T-cell (primary cell): ENCODE measurements at regions not wholly inside any gene's neighbourhood (a gene's known extent, or its start where the extent isn't known, plus 50 kb on each side); places are given as distances from the start of the nearest gene placed in this dataset.

ENCODE experiments used
- ATAC-seq, 4 experiments: fragments of 200-7000 bp in 3 of 4; fragments of 150-1000 bp in 1 of 4; cut with Tn5 transposase; replicated peaks in 1 of 4; 1 replicate in 3 of 4; 2 replicates in 1 of 4; pipeline ENCODE4 v1.10.0; 2021; ENCODE audit warnings: moderate library complexity in 3 of 4, mild to moderate bottlenecking in 2 of 4, moderate number of reproducible peaks in 1 of 4
- CTCF ChIA-PET, 2 donors: fragments of 300-600 bp; sonication (Branson Sonifier 250); formaldehyde crosslinking; loops; one replicate each; lab custom pipeline; 2022; ENCODE audit warnings: antibody characterized with exemption in 2 of 2; lab: Charles Lee
- POLR2A ChIA-PET, 2 donors: fragments of 300-600 bp; sonication (Branson Sonifier 250); formaldehyde crosslinking; loops; one replicate each; lab custom pipeline; 2022; ENCODE audit warnings: antibody characterized with exemption in 2 of 2; lab: Charles Lee
- DNase-seq, 35 experiments: peaks; one replicate each; pipeline versions ENCODE4 v3.0.0 to v3.0.0-alpha.2; 2013 to 2023
- H3K27ac ChIP-seq: one replicate; pipeline ENCODE4 v1.5.1; 2013; ENCODE audit warnings: low read length
- H3K27me3 ChIP-seq, 2 experiments: replicated peaks in 1 of 2; 1 replicate in 1 of 2; 2 replicates in 1 of 2; pipeline versions ENCODE4 v1.6.1 to v1.7.0; 2013; ENCODE audit warnings: low read length in 1 of 2, mixed read lengths in 1 of 2; ENCODE audit not compliant: control insufficient read depth in 2 of 2, insufficient read depth in 2 of 2; ENCODE audit errors: extremely low read depth in 1 of 2
- H3K36me3 ChIP-seq, 2 donors: 1 replicate in 1 of 2; 2 replicates in 1 of 2; pipeline versions ENCODE4 v1.6.1 to v1.7.0; 2013; ENCODE audit warnings: low read length in 1 of 2; ENCODE audit not compliant: control insufficient read depth in 2 of 2, insufficient read depth in 1 of 2; ENCODE audit errors: extremely low read depth in 1 of 2
- H3K4me1 ChIP-seq, 2 experiments: 1 replicate in 1 of 2; 2 replicates in 1 of 2; pipeline versions ENCODE4 v1.6.1 to v1.7.0; 2013; ENCODE audit warnings: low read length in 2 of 2, mixed read lengths in 1 of 2; ENCODE audit not compliant: insufficient read depth in 2 of 2, control insufficient read depth in 1 of 2; ENCODE audit errors: extremely low read depth in 1 of 2
- H3K4me3 ChIP-seq, 2 donors: 1 replicate in 1 of 2; 2 replicates in 1 of 2; pipeline versions ENCODE4 v1.5.1 to v1.7.0; 2013; ENCODE audit warnings: mild to moderate bottlenecking in 2 of 2, low read length in 1 of 2, moderate library complexity in 1 of 2; ENCODE audit not compliant: control insufficient read depth in 1 of 2; ENCODE audit errors: extremely low read depth in 1 of 2
- H3K9me3 ChIP-seq: 2 replicates; pipeline ENCODE4 v1.7.0; 2013
- H3K27ac Mint-ChIP-seq, 2 donors: one replicate each; pipeline ENCODE4 v1.8.0; 2020 to 2021; ENCODE audit warnings: mild to moderate bottlenecking in 2 of 2, mixed read lengths in 2 of 2
- H3K27me3 Mint-ChIP-seq, 2 donors: one replicate each; pipeline ENCODE4 v1.8.0; 2021 to 2022; ENCODE audit warnings: mixed read lengths in 2 of 2
- H3K36me3 Mint-ChIP-seq: one replicate; pipeline ENCODE4 v1.8.0; 2021; ENCODE audit warnings: mixed read lengths
- H3K4me1 Mint-ChIP-seq, 3 donors: one replicate each; pipeline ENCODE4 v1.8.0; 2020 to 2022; ENCODE audit warnings: mixed read lengths in 3 of 3, mild to moderate bottlenecking in 1 of 3
- H3K4me3 Mint-ChIP-seq, 3 donors: one replicate each; pipeline ENCODE4 v1.8.0; 2020 to 2022; ENCODE audit warnings: mild to moderate bottlenecking in 3 of 3, mixed read lengths in 3 of 3, moderate library complexity in 3 of 3
- H3K9me3 Mint-ChIP-seq, 3 donors: one replicate each; pipeline ENCODE4 v1.8.0; 2020 to 2022; ENCODE audit warnings: mixed read lengths in 3 of 3
- WGBS: methylation state at CpG from one replicate; pipeline ENCODE4 v1.1.5; 2013; ENCODE audit warnings: missing lambda C conversion rate; ENCODE audit not compliant: insufficient coverage; 5-methylcytosine and 5-hydroxymethylcytosine counted together

DNA sequence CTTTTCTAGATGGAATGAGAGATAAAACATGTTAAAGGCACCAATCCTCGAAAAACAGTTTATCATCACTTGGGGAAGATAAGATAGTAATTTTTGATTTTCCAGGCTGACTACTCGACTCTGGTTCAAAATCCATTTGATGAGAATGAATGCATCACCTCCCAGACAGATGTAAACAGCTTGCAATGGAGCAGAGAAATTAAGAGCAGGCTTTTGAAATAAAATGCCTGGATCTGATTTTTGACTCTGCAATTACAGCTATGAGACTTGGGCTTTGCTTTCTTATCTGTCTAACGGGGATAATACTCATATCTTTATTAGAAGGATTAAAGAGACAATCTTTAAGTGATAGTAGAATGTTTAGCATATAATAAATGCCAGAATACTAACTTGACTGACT lies 1148.9 kb downstream of the OLFM4 start:
- Mint-ChIP-seq H3K4me1 (no peaks in the 10 kb centered on the region), H3K4me3 (no peak overlapping the region), H3K27ac (no peak overlapping the region), H3K9me3 (peaks cover 8 to 26% (median 15%) of the 10 kb centered on the region in 3 donors), H3K36me3 (no peaks in the 10 kb centered on the region), H3K27me3 (no peaks in the 10 kb centered on the region)
- H3K9me3 ChIP-seq, result no peaks in the 10 kb centered on the region
- DNase-seq (no peak), ATAC-seq (no peak)
- ChIA-PET CTCF (no interaction called here), POLR2A (no interaction called here)
- no peaks in the 10 kb centered on the region for H3K36me3 ChIP-seq
- H3K27ac ChIP-seq, result no peak overlapping the region
- WGBS, result no CpG with 5 or more reads among the region's 3 CpGs
- no peak overlapping the region for H3K4me3 ChIP-seq
- no peaks in the 10 kb centered on the region for H3K27me3 ChIP-seq
- no peaks in the 10 kb centered on the region for H3K4me1 ChIP-seq

DNA sequence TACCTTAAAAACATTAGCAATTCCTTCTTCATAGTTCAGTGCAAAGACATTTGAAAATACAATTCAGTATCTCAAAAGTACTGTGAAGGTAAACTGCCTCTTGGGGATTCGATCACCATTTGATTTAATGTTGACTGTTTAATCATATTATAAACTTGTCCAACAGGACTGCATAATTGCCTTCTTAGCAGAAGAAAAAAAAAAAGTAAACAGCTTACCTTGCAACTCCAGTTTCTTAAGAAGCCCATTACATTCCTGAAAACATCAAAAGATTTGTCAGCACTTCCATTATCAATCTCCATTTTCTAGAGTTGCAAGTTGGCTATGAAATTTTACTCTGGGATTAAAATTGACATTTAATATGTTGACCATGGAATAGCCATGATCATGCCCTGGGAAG lies 1154.6 kb downstream of the OLFM4 start:
- CTCF ChIA-PET, result no interaction called here
- Histone ChIP-seq H3K4me3 (no peak overlapping the region), H3K9me3 (no peaks in the 10 kb centered on the region), H3K27me3 (no peaks in the 10 kb centered on the region), H3K4me1 (no peaks in the 10 kb centered on the region), H3K36me3 (no peaks in the 10 kb centered on the region), H3K27ac (no peak overlapping the region)
- H3K27ac Mint-ChIP-seq, result no peak overlapping the region
- no peaks in the 10 kb centered on the region for H3K4me1 Mint-ChIP-seq
- no CpG with 5 or more reads among the region's 1 CpG for WGBS
- ATAC-seq (no peak), DNase-seq (no peak)
- peaks cover 24 to 42% (median 26%) of the 10 kb centered on the region in 3 donors for H3K9me3 Mint-ChIP-seq
- no peaks in the 10 kb centered on the region for H3K36me3 Mint-ChIP-seq
- POLR2A ChIA-PET, result no interaction called here
- H3K27me3 Mint-ChIP-seq, result no peaks in the 10 kb centered on the region
- H3K4me3 Mint-ChIP-seq, result no peak overlapping the region

DNA sequence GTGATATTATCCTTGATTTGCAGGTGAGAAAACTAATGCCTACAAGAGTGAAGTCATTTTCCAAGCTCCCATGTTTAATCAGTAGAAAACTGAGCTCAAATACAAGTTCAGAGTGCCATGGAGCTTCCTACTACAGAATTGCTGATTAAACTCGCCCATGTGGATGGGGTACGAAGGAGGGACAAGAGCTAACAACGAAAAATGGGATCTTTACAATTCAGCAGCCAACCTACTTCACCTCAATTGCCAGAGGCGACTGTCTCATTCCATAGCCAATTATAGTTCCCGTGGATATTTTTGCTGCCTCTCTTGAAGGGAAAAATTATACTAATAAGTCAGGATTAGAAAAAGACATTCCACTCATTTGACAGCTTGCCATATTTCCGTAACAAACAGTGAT lies 1155.1 kb downstream of the OLFM4 start:
- no peaks in the 10 kb centered on the region for H3K36me3 Mint-ChIP-seq
- no peaks in the 10 kb centered on the region for H3K4me1 ChIP-seq
- ATAC-seq (no peak), DNase-seq (no peak)
- H3K27ac ChIP-seq, result no peak overlapping the region
- no peaks in the 10 kb centered on the region for H3K4me1 Mint-ChIP-seq
- no peak overlapping the region for H3K27ac Mint-ChIP-seq
- CTCF ChIA-PET, result no interaction called here
- peaks cover 24 to 38% (median 24%) of the 10 kb centered on the region in 3 donors for H3K9me3 Mint-ChIP-seq
- no peak overlapping the region for H3K4me3 ChIP-seq
- no peaks in the 10 kb centered on the region for H3K9me3 ChIP-seq
- H3K27me3 ChIP-seq, result no peaks in the 10 kb centered on the region
- no peaks in the 10 kb centered on the region for H3K36me3 ChIP-seq
- POLR2A ChIA-PET, result no interaction called here
- no peaks in the 10 kb centered on the region for H3K27me3 Mint-ChIP-seq
- H3K4me3 Mint-ChIP-seq, result no peak overlapping the region
- no CpG with 5 or more reads among the region's 6 CpGs for WGBS

DNA sequence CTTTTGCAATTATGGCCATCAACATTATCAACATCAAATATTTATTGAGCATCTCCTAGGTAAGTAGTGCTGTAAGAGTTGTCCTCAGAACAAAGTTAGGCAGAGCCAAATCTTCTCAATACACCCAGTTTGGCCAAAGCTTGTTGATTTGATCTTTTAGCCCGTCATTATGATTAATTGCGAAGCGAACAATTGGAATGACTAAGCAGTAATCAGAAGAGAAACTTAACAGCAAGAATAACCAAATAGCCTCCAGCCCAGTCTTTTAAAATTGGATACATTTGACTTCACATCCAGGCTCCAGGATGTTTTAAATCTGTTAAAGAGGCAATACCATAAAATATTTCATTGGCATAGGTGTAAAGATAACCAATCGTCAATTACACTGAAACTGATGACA lies 1156.0 kb downstream of the OLFM4 start:
- Mint-ChIP-seq H3K9me3 (peaks cover 26 to 37% (median 27%) of the 10 kb centered on the region in 3 donors), H3K27me3 (no peaks in the 10 kb centered on the region), H3K4me1 (no peaks in the 10 kb centered on the region), H3K4me3 (no peak overlapping the region), H3K27ac (no peak overlapping the region), H3K36me3 (no peaks in the 10 kb centered on the region)
- no peaks in the 10 kb centered on the region for H3K9me3 ChIP-seq
- ChIA-PET CTCF (no interaction called here), POLR2A (no interaction called here)
- H3K27ac ChIP-seq, result no peak overlapping the region
- no peaks in the 10 kb centered on the region for H3K4me1 ChIP-seq
- no peak overlapping the region for H3K4me3 ChIP-seq
- no peak for ATAC-seq
- H3K27me3 ChIP-seq, result no peaks in the 10 kb centered on the region
- DNase-seq, result no peak
- 90% methylated on average over 2 of the region's 4 CpGs for WGBS
- no peaks in the 10 kb centered on the region for H3K36me3 ChIP-seq

DNA sequence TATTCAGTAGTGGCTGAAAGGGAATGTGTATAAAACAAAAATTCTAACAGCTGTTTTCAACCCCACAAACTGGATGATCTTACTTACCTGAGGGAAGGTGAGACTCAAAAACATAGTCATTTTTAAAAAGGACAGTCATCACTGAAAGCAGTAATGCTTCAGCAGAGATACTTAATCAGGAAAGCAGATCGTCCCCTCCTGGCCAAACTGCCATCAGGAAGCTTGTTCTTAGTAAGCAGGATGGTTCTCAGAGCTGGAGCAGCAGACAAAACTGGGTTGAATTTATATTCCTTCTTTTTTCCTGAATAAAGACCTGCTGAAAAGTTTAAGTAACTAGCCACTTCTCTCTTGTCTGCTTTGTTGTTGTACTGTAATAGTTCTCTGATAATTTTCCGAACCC lies 1156.5 kb downstream of the OLFM4 start:
- Histone ChIP-seq H3K9me3 (no peaks in the 10 kb centered on the region), H3K27me3 (no peaks in the 10 kb centered on the region), H3K36me3 (no peaks in the 10 kb centered on the region), H3K27ac (no peak overlapping the region), H3K4me1 (no peaks in the 10 kb centered on the region), H3K4me3 (no peak overlapping the region)
- H3K4me1 Mint-ChIP-seq, result no peaks in the 10 kb centered on the region
- no peaks in the 10 kb centered on the region for H3K36me3 Mint-ChIP-seq
- H3K4me3 Mint-ChIP-seq, result no peak overlapping the region
- H3K9me3 Mint-ChIP-seq, result peaks cover 27 to 37% (median 30%) of the 10 kb centered on the region in 3 donors
- WGBS, result 80% methylated on average over 1 of the region's 2 CpGs
- CTCF ChIA-PET, result no interaction called here
- no peaks in the 10 kb centered on the region for H3K27me3 Mint-ChIP-seq
- POLR2A ChIA-PET, result no interaction called here
- H3K27ac Mint-ChIP-seq, result no peak overlapping the region
- no peak for DNase-seq
- ATAC-seq, result no peak

DNA sequence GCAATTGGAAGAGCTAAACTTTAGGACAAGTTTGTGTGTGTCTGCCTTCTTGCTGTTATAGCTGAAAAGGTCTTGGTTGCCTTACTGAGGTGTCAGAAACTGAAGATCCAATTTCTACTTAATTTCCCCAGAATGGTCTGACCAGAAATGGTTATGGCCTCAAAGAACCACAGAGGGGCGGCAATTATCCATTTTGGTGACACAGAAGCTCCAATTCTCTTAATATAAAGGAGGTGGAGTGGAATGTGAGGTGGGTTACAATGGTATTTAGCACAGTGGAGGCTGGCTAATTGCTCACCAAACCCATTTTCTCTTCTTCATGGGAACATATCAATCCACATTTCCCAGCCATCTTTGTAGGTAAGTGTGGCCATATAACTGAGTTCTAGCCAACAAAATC lies 1157.2 kb downstream of the OLFM4 start:
- H3K27ac ChIP-seq, result no peak overlapping the region
- CTCF ChIA-PET, result no interaction called here
- no peaks in the 10 kb centered on the region for H3K4me1 ChIP-seq
- Mint-ChIP-seq H3K36me3 (no peaks in the 10 kb centered on the region), H3K27ac (no peak overlapping the region), H3K9me3 (peaks cover 27 to 31% (median 30%) of the 10 kb centered on the region in 3 donors), H3K4me1 (no peaks in the 10 kb centered on the region), H3K4me3 (no peak overlapping the region), H3K27me3 (no peaks in the 10 kb centered on the region)
- no peaks in the 10 kb centered on the region for H3K9me3 ChIP-seq
- ATAC-seq, result no peak
- POLR2A ChIA-PET, result no interaction called here
- no peaks in the 10 kb centered on the region for H3K36me3 ChIP-seq
- WGBS, result no CpG with 5 or more reads among the region's 1 CpG
- DNase-seq, result no peak
- no peak overlapping the region for H3K4me3 ChIP-seq
- no peaks in the 10 kb centered on the region for H3K27me3 ChIP-seq

DNA sequence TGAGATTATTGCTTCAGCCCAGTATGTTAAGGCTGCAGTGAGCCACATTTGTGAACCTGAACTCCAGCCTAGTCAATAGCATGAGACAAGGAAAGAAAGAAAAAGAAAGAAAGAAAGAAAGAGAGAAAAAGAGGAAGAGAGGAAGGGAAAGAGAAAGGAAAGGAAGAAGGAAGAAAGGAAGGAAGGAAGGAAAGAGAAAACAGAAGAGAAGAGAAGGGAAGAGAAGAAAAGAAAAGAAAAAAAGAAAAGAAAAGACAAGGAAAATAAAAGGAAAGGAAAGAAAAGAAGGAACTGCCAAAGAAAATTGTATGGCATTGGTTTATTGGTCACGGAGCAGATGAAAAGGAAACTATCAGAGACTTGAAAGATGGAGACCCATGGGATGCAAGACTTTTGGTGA lies 1158.8 kb downstream of the OLFM4 start:
- no peaks in the 10 kb centered on the region for H3K36me3 ChIP-seq
- H3K4me3 ChIP-seq, result no peak overlapping the region
- H3K9me3 ChIP-seq, result no peaks in the 10 kb centered on the region
- no peaks in the 10 kb centered on the region for H3K36me3 Mint-ChIP-seq
- no peaks in the 10 kb centered on the region for H3K27me3 Mint-ChIP-seq
- WGBS, result 86% methylated on average over 1 of the region's 1 CpG
- no peaks in the 10 kb centered on the region for H3K4me1 ChIP-seq
- H3K27ac ChIP-seq, result no peak overlapping the region
- no peaks in the 10 kb centered on the region for H3K4me1 Mint-ChIP-seq
- DNase-seq, result no peak
- H3K4me3 Mint-ChIP-seq, result no peak overlapping the region
- CTCF ChIA-PET, result no interaction called here
- peaks cover 27 to 36% (median 31%) of the 10 kb centered on the region in 3 donors for H3K9me3 Mint-ChIP-seq
- no peak for ATAC-seq
- H3K27me3 ChIP-seq, result no peaks in the 10 kb centered on the region
- no peak overlapping the region for H3K27ac Mint-ChIP-seq
- POLR2A ChIA-PET, result no interaction called here
